NOMO-1 treated with DMSO at 0.1 percent for 48 hours (cell line): ENCODE measurements at regions not wholly inside any gene's neighbourhood (a gene's known extent, or its start where the extent isn't known, plus 50 kb on each side); places are given as distances from the start of the nearest gene placed in this dataset.
A peak's percentile ranks its signal among the peaks of the same experiment; 100 is the strongest.

Experiments
- DNase-seq: peaks from one replicate; lab custom pipeline; 2025; ENCODE audit not compliant: unreplicated experiment; lab: John Stamatoyannopoulos, UW

GRCh38 chr20:56949318-56949717 is 317.1 kb downstream of the BMP7 start:
- no peak for DNase-seq

GRCh38 chr20:56952258-56953047 is 314.0 kb downstream of the BMP7 start:
- peak; percentile 24 for DNase-seq

GRCh38 chr20:56953048-56953586 is 313.3 kb downstream of the BMP7 start:
- DNase-seq, result no peak

GRCh38 chr20:56954797-56955196 is 311.6 kb downstream of the BMP7 start:
- DNase-seq, result no peak

- DNase-seq, result peak; percentile 88
These were observed 310.8 kb downstream of the BMP7 start for GRCh38 chr20:56955680-56956079.

GRCh38 chr20:56956534-56956933 is 309.9 kb downstream of the BMP7 start:
- DNase-seq, result peak; percentile 61

GRCh38 chr20:56957737-56958553 is 308.5 kb downstream of the BMP7 start:
- no peak for DNase-seq

GRCh38 chr20:56964901-56965300 is 301.5 kb downstream of the BMP7 start:
- DNase-seq, result no peak

- no peak for DNase-seq
These were observed 298.5 kb downstream of the BMP7 start for GRCh38 chr20:56967916-56968315.

- DNase-seq, result no peak
These were observed 297.9 kb downstream of the BMP7 start for GRCh38 chr20:56968376-56969048.

GRCh38 chr20:56974499-56975250 is 291.8 kb downstream of the BMP7 start:
- peak; percentile 75 for DNase-seq

GRCh38 chr20:56975838-56976237 is 290.6 kb downstream of the BMP7 start:
- no peak for DNase-seq

GRCh38 chr20:56976336-56976735 is 290.1 kb downstream of the BMP7 start:
- no peak for DNase-seq

GRCh38 chr20:56978475-56978874 is 288.0 kb downstream of the BMP7 start:
- no peak for DNase-seq

- no peak for DNase-seq
These were observed 287.3 kb downstream of the BMP7 start for GRCh38 chr20:56979125-56979524.

- no peak for DNase-seq
These were observed 285.1 kb downstream of the BMP7 start for GRCh38 chr20:56981301-56981700.

- no peak for DNase-seq
These were observed 282.6 kb downstream of the BMP7 start for GRCh38 chr20:56983813-56984212.

- no peak for DNase-seq
These were observed 281.3 kb downstream of the BMP7 start for GRCh38 chr20:56985066-56985685.

GRCh38 chr20:56986476-56986875 is 280.0 kb downstream of the BMP7 start:
- no peak for DNase-seq
